GM21447 (cell line): ENCODE measurements at regions not wholly inside any gene's neighbourhood (a gene's known extent, or its start where the extent isn't known, plus 50 kb on each side); places are given as distances from the start of the nearest gene placed in this dataset.
"Not testable (repeated sequence)": the region's sequence is repeated elsewhere in the genome, so short reads cannot be mapped to it uniquely, and the experiment has no call there.

ENCODE experiments used
- ATAC-seq: cut with Tn5 transposase; IDR thresholded peaks from one replicate; pipeline ENCODE4 v1.9.1; 2021; ENCODE audit not compliant: unreplicated experiment

DNA sequence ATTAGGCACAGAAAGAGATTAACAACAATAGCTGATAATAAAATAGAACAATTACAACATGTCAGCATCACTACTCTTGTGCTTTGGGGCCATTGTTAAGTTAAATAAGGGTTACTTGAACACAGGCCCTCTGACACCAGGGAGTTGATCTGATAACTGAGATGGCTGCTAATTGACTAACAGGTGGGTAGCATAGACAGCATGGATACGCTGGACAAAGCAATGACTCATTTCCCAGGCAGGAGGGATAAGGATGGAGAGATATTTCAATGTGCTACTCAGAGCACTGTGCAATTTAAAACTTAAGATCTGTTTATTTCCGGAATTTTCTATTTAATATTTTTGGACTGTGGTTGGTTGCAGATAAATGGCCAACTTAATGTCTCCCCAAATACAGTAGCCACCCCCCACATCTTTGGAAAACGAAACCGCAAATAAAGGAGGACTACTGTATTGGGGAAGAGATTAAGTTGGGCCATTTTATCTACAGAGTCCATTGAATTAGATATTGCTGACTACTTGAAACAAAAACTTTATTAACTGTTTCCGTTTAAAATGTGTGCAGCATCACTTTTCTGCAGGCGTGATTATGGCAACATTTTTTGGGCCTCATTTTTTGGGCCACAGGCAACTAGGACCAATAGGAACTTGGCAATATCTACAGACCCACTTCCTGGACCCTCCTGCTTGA is 200.6 kb upstream of the KLF3 start:
- no peak for ATAC-seq

DNA sequence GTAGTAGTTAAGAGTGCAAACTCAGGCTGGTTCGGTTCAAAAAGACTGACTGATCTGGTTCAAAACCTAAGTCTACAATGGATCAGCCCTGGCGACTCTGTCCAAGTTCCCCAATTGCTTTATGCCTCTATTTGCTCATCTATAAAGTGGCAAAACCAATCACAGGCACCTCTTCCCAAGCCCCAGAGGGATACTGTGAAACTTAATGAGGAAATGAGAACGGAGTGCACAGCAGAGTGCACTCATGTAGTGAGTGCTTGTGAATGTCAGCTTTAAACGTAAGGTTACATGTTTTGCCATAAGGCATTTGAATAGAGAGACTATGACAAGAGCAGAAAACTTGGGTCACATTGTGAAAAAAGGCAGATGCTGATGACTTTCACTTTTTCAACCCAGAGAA is 199.7 kb upstream of the KLF3 start:
- ATAC-seq: no peak

DNA sequence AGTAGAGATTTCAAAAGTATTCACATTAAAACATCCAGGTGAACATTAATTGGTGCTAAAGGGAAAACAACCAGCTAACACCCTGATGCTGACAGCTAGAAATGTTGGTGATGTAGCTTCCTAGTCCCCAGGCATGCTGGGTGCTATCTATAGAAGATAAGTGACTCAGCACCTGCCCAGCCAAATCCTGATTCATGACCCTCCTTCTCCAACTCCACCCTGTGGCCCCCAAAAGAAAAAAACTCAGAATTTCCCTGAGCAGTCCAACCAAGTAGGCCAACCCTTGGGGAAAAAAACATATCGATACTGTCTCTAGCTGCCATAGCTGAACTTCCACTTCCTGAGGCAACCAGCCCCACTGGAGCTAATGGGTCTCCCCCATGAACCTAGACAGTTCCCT is 197.6 kb upstream of the KLF3 start:
- ATAC-seq: no peak

DNA sequence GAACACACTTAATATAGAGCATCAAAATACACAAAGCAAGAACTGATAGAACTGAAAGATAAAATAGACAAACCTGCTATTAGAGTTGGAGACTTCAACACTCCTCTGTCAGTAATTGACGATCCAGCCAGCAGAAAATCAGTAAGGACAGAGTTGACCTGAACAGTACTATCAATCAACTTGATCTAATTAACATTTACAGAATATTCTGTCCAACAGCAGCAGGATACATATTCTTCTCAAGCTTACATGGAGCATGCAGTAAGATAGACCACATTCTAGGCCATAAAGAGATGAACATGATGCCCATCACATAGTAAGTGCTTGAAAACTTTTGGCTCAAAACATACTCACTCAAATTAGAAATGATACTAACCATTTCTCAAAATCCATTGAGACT is 196.7 kb upstream of the KLF3 start:
- no peak for ATAC-seq

DNA sequence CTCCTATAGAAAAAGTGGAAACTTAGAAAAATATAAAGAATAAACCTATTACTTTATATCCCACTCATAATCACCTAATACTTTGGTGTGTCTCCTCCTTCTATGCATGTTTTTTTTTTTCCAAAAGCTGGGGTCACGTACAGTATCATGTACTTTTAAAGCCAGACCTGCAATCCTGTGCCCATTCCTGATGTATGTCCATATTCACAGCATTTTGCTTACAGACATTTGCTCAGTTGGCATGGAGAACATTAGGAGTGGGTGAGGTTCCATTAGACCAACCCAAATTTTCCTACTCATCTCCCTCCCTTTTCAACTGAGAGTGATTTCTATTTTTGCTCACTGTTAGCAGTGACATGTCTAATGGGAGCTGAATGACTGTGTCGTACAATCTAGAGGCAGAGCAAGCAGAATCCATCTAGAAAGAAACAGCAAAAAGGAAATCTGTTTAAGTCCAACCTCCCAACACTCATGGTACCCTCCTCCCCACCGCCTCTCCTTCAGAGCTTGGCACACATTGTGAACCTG is 195.6 kb upstream of the KLF3 start:
- no peak for ATAC-seq

DNA sequence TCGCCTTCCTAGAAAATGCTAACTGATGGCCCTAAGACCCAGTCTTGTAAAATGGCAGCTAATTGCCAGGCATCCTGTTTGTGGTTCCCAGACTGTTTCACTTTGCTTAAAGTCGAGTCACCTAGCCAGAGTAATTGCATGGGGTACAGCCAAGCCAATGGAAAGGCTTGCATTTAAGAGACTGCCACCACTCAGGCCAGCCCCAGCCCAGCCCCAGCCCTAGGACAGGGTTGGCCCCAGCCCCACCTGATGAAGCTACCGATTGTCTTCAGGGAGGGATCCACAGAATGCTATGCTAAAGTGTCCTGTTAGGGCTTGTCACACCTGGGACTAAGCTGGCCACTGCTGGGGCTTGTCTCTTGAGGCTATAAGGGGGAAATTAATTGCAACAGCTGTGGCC is 194.6 kb upstream of the KLF3 start:
- no peak for ATAC-seq

DNA sequence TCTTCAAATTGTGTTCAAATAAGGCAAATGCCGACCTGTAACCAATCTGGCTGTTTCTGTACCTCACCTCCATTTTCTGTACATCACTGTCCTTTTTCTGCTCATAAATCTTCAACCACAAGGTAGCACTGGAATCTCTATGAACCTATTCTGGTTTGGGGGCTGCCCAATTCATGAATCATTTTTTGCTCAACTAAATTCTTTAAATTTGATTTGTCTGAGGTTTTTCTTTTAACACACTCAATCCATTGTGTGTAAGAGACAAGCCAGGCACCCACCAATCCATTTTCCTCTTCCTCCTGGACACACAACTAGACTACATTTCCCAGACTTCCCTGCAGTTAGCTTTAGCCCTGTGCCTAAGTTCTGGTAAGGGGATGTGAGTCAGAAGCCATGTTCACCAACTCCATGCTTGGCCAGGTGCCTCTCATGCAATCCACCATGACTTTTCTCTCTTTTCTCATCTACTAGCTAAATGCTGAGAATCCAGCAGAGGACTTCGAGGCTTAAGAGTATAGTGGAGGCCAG is 193.2 kb upstream of the KLF3 start:
- no peak for ATAC-seq

DNA sequence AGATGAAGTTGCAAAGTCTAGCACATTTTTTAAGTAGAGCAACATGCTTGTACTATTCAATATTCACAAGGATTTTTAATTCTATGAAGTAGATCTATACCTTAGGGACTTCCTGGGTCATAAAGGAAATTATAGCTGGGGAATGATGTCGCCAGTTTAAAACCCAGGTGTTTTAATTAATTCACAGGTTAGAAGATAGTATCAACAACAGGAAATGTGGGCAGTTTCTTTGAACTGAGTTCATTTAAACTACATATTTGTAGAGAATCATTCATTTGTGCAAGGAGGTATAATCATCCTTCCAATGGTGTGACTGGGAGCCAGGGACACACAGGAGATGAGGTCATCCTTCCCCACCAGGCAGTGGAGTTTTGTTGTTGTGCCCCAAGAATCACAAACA is 181.3 kb upstream of the KLF3 start:
- no peak for ATAC-seq

DNA sequence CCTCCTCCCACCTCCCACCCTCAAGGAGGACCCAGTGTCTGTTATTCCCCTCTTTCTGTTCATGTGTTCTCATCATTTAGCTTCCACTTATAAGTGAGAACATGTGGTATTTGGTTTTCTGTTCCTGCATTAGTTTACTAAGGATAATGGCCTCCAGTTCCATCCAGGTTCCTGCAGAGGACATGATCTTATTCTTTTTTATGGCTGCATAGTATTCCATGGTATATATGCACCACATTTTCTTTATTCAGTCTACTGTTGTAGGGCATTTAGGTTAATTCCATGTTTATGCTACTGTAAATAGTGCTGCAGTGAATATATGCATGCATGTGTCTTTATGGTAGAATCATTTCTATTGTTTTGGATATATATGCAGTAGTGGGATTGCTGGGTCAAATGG is 180.4 kb upstream of the KLF3 start:
- not testable (repeated sequence) for ATAC-seq

DNA sequence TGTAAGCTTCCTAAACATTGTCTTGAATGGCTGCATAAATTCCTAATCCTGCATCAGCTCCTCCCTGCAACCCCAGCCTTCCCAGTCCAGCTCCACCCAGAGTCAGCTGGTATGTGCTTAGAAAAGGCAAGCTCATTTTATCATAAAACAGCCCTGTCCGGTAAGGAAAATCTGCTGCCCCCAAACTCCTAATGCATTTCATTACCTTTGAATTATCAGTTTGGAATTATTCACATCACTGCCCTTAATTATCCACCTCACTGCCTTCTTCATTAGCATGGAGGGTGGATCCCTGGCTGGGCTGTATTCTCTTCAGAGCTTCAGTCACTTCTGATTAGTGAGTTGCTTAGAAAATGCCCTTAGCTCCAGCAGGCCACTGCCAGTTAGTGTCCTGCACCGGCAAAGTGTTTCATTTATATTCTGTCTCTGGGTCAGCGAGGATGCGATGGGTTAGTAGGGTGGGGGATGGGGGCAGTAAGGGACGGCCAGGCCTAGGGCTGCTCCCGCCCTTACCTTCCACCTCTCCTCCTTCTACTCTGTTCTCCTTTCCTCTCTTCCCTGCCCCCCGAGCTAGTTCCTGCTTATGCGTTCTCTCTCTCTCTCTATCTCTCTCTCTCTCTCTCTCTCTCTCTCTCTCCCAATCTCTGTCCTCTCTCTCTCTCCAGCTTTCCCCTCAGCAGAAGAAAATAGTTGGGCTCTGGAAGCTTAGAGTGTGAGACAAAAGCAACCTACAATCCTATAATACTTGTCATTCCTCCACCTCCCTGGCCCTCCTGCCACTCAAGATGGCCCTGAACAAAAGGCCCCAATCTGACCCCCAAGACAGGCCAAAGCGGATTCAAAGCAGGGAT is 174.8 kb upstream of the KLF3 start:
- ATAC-seq: no peak

DNA sequence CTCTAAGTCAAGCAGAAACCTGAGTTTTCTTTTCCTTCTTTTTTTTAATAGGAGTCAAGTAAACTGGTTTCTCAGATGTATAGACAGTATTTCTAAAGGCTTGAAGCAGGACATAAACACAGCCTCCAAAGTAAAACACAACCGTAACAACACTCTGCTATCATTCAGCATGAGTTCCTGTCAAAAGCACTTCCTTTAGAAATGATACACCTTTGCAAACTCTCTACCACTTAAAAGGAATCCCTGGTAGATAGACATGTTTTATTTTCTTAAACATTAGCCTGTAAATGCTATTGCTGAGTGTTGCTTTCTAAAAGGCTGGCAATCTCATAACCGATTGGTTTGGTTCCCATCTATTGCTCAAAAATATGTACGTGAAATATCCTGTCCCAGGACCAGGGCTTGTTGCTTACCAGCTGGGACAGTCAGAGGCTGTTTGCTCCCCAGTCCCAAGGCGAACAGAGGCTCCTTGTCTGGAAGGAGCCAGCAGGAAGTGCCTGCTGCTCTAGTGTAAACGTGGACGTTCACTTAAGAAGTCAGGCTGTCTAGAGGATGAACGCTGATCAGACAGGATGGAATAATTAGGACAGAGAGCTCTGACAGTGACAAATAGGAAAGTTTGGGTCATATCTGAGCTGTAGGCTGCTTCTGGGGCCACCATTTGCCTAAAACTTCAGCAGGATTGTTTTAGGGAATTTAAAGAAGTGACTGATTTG is 173.9 kb upstream of the KLF3 start:
- no peak for ATAC-seq

DNA sequence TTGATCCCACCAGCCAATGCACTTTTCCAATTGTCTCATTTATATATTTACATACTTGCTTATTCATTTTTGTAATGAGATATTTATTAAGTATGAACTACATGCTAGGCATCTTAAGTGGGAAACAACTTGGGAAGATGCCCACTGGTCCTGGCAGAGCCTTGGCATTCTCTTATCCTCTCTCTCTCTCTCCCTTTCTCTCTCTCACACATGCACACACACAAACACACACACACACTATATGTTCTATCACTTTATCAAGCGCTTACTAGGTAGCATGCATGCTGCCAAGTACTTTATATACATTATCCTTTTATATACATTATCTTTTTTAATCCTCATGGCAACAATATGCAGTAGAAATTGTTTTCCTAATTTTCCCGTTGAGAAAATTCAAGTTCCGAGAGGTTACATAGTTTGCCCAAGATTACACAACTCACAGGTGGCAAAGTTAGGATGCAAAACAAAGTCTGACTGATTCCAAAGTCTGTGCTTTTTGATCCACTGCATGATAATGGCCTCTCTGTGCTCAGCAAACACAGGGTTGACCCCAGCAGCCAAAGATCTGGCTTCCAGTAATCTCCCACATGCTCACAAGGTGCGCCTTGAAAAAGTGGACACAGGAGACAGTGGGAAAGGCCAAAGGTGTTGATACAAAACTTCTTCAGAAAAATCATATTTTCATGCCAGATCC is 173.1 kb upstream of the KLF3 start:
- no peak for ATAC-seq

DNA sequence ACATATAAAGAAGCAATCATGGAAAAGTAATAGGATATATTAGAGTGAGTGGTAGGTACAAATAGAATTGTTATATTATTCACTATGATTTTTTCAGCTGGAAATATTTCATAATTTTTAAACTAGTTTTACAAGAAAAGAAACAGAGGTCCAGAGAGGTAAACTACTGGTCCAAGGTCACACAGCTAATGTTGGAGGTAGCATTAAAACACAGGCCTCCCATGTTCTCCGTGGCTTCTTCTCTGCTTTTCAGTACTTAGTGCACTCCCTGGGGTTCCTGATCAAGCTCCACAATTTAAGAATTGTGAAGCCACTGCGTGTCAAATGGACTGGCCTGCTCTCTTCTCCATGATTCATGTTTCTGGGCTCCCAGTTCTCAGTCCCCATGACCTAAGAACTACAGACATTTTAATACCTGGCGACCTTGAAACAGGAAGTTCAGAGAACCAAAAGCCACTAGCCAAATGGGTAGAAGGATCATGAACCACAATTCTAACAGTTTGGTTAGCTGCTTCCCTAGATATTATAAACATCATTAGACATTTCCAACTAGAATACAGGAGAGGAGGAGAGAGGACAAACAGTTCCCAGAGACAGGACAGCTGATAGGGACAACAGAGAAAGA is 172.0 kb upstream of the KLF3 start:
- ATAC-seq: no peak

DNA sequence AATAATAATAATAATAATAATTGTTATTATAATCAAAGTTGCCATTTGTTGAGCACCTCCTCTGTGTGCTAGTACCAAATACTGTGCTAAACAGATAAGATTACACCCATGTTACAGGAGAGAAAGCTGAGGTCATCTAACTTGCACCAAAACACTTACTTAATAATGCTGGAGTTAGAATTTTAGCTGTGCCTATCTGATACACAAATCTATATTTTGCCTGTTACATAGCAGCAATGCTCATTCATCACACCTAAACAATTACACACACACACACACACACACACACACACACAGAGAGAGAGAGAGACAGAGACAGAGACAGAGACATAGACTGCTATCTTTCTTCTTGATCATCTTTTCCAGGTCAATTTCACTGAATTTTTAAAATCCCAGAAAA is 170.9 kb upstream of the KLF3 start:
- ATAC-seq: no peak

DNA sequence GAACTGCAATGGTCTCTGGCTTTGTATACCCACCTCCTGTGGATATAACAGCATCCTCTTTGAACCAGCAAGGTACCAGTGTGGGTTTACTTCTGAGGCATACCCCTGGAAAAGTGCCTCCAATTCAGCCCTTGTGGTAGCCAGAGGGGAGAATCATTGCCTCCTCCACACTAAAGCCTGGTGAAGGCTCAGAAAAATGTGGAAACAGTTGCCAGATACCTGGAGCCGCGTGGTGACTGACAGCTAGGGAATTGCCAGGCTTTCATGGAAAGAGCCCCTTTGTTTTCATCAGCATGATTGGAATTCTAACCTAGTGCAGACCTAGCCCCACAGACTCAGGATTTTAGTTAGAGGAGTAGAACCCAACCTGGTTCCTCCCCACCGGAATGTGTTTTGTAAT is 168.6 kb upstream of the KLF3 start:
- ATAC-seq: no peak

DNA sequence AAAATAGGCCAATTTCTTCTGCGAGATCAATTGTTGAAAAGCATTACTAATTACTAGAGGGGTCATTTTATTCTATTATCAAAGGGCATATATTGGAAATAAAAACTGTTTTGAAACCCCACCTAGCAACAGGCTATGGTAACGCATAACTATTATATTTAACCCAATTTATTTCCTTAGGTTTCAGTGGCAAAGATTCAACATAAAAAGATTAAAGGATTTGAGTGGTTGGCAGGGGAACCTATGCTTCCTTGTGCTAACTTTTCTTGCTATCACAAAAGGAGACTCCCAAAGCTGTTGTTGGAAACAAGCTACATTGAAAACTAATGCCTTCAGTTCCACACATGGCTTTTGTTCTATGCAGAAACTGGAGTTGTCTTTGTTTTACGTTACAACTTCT is 166.9 kb upstream of the KLF3 start:
- ATAC-seq: no peak

DNA sequence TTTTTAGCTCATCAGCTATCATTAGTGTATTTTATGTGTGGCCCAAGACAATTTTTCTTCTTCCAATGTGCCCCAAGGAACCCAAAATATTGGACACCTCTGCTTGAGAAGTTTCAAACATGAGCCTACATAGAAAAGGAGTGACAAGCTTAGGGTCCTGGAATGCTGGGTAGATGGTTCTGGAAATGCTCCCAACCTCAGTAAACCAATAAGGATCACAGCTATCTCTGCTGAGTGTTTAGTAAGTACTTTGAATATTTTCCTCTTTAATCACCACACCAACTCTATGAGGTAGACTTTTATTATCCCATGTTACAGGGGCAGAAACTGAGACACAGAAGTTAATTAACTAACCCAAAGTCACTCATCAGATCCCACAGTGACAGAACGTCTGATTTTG is 164.9 kb upstream of the KLF3 start:
- ATAC-seq: no peak

DNA sequence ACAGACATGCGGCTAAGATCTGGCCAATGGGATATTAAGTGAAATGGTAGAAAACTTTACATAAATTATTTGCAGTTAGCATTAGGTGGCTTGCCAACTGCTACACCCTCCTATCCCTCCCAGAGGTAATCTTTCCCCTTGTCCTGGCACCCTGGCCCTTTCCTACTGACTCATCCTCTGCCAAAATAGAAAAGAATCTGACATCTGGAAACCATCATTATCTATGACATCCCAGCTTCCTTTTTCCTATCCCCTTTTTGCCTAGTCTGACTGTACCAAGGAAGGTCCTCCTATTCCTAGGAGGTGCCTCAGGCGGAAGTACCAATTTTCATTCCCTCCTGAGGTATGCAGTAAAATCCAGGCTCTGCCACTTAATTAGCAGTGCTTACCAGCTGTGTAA is 163.6 kb upstream of the KLF3 start:
- ATAC-seq: no peak

DNA sequence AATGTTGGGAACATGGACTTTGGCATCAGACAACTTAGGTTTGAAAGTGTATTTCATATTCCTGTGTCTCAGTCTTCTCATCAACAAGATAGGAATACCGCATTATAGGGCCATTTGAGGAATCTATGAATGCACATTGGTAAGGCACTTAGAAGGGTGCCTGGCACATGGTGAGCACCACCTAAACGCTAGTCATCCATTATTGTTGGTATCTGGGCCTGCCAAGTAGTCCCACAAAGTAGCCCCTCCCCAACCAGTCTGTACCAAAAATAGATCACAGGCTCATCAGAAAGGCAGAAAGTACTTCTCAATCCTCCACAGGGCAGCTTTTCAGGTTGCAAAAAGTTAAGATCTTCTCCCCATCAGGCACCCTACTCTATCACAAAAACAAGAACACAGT is 162.3 kb upstream of the KLF3 start:
- ATAC-seq: no peak

DNA sequence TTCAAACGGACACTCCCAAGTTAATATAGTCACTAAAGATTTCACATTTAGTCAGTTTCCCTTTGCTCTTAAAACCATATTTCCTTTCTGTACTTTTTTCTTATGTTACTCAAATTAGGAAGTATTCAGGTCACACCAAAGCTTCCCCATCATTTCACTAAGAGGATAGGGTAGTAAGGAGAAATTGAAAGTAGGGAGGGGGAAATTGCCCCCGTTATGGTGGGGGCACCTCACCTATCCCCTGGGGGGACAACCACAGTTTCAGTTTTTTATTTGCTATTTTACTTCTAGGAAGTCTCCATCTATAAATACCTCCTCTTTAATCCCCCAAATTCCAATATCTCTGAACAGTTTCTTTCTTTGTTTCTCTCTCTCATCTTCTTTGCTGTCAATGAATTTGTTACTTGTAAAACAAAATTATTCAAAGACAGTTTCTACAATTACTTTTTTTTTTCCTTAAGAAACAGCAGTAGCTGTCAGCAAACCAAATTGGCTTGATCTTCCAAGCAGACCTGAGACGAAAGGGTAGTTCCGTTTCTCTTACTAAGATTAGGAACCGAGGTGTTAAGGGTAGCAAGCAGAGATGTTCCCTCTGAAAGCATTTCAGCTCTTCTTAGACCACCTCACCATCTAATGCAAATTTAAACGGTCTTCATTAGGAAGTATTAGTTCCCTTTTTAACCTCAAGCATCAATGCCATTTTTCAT is 160.2 kb upstream of the KLF3 start:
- peak; percentile 80 for ATAC-seq
